ENCODE measurements at regions not wholly inside any gene's neighbourhood (a gene's known extent, or its start where the extent isn't known, plus 50 kb on each side); places are given as distances from the start of the nearest gene placed in this dataset.

DNA sequence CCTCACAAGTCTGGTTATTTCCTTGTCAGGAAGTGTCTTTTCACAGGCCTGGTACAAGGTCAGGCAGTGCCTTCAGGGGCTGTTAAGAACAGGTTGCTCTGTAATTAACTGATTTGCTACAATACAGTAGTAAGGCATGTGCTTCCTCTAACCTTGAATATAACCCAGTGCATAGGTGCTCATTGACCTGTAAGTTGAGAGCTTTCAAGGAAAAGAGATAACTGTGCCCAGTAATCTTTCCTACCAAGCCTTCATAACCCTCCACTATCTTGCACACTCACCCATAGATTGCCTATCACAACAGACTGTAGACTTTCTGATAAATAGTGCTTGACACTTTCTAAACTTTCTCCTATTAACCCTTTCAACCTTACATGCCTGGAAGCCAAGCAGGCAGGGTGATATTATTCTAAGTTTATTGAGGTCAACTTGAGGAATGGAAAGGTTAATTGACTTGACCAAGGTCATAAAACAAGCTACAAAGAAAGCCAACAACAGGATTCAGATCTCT, 148.1 kb downstream of the PPARGC1A start:
- TF ChIP-seq CTCF (IDR thresholded peaks at IDR 0.05), result no peak
- no peak for TF ChIP-seq POLR2A (IDR thresholded peaks at IDR 0.05)
